PC-9 (cell line): ENCODE measurements at regions not wholly inside any gene's neighbourhood (a gene's known extent, or its start where the extent isn't known, plus 50 kb on each side); places are given as distances from the start of the nearest gene placed in this dataset.

Experiments used
- BruUV-seq: library from RNA; stranded (reverse); fragments of 400-500 nt; replicated peaks from 2 replicates; lab custom pipeline; 2021; lab: Mats Ljungman, UMichigan
- CTCF ChIA-PET: fragments of 300-600 bp; sonication (Branson Sonifier 250); formaldehyde crosslinking; loops from one replicate; lab custom pipeline; 2022; ENCODE audit warnings: antibody characterized with exemption; lab: Charles Lee
- POLR2A ChIA-PET: fragments of 300-600 bp; sonication (Branson Sonifier 250); formaldehyde crosslinking; loops from one replicate; lab custom pipeline; 2022; ENCODE audit warnings: antibody characterized with exemption; ENCODE audit not compliant: unreplicated experiment; lab: Charles Lee
- DNase-seq, 2 experiments: peaks; one replicate each; pipeline versions ENCODE4 v3.0.0 to v3.0.0-alpha.2; 2015 to 2022; ENCODE audit warnings: mixed read lengths in 1 of 2
- H2AFZ ChIP-seq: fragments of 200-600 bp; sonication (generic); 2 replicates; pipeline ENCODE4 v1.8.1; 2017; ENCODE audit warnings: antibody characterized with exemption
- H3F3A ChIP-seq: fragments of 200-600 bp; sonication (generic); 2 replicates; pipeline ENCODE4 v1.8.1; 2017; ENCODE audit warnings: antibody characterized with exemption, mild to moderate bottlenecking, low read depth; ENCODE audit not compliant: insufficient read depth
- H3K27ac ChIP-seq: fragments of 200-600 bp; sonication (generic); 2 replicates; pipeline ENCODE4 v1.6.1; 2016; ENCODE audit warnings: mixed run types
- H3K27me3 ChIP-seq: fragments of 200-600 bp; sonication (generic); 2 replicates; pipeline ENCODE4 v1.6.1; 2016; ENCODE audit warnings: low read depth, mixed run types; ENCODE audit not compliant: insufficient read depth
- H3K36me3 ChIP-seq: fragments of 200-600 bp; sonication (generic); 2 replicates; pipeline ENCODE4 v1.6.1; 2016; ENCODE audit warnings: low read depth, mixed run types
- H3K4me1 ChIP-seq: fragments of 200-600 bp; sonication (generic); replicated peaks from 2 replicates; pipeline ENCODE4 v1.6.1; 2016; ENCODE audit warnings: mixed run types; ENCODE audit not compliant: insufficient read depth
- H3K4me2 ChIP-seq: fragments of 200-600 bp; sonication (generic); 2 replicates; pipeline ENCODE4 v1.6.1; 2017; ENCODE audit warnings: mixed run types
- H3K4me3 ChIP-seq: fragments of 200-600 bp; sonication (generic); 2 replicates; pipeline ENCODE4 v1.6.1; 2016; ENCODE audit warnings: mixed run types
- H3K79me2 ChIP-seq: fragments of 200-600 bp; sonication (generic); 2 replicates; pipeline ENCODE4 v1.6.1; 2017; ENCODE audit warnings: low read depth, mixed run types
- H3K9me2 ChIP-seq: fragments of 200-600 bp; sonication (generic); 2 replicates; pipeline ENCODE4 v1.8.1; 2017; ENCODE audit warnings: mild to moderate bottlenecking; ENCODE audit not compliant: insufficient read depth
- H3K9me3 ChIP-seq: fragments of 200-600 bp; sonication (generic); 2 replicates; pipeline ENCODE4 v1.8.1; 2016; ENCODE audit warnings: low read depth; ENCODE audit not compliant: insufficient read depth
- H4K20me1 ChIP-seq: fragments of 200-600 bp; sonication (generic); 2 replicates; pipeline ENCODE4 v1.8.1; 2017; ENCODE audit not compliant: insufficient read depth
- CTCF ChIP-seq: fragments of 200-600 bp; sonication (generic); conservative IDR thresholded peaks from 2 replicates; pipeline ENCODE4 v1.6.1; 2017; ENCODE audit warnings: mixed run types, antibody characterized with exemption, mild to moderate bottlenecking, moderate library complexity
- EZH2 ChIP-seq: fragments of 200-600 bp; sonication (generic); IDR thresholded peaks from 2 replicates; pipeline ENCODE4 v1.8.0; 2017; ENCODE audit warnings: antibody characterized with exemption, low read depth
- intact Hi-C: fragments of 100-400 bp; cut with micrococcal nuclease; formaldehyde crosslinking; loops from one replicate; pipeline ENCODE4 v1.10.0; 2022; ENCODE audit not compliant: unreplicated experiment

DNA sequence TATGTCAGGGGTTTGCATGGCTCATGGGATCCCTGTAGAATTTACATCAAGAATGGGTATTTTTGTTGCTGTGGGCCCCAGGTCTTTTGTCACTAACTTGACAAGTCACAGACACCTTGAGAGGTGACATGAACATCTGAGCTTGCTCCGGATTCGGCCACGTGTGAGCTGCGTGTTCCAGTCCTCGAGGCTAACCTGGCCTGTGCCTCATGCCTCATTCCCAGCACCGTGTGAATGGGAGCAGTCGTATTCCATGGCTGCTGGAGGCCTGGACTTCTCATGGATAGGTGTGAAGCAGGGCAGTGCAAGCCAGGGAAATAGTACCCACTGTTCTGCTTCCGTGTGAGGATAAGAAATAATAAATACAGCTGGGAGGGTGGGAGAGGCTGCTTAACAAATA lies 423.5 kb downstream of the OCA2 start:
- Histone ChIP-seq H3K9me3 (no peaks in the 10 kb centered on the region), H4K20me1 (no peaks in the 10 kb centered on the region), H3K79me2 (no peaks in the 10 kb centered on the region), H2AFZ (no peak overlapping the region), H3K27ac (no peak overlapping the region), H3K36me3 (no peaks in the 10 kb centered on the region), H3K9me2 (no peaks in the 10 kb centered on the region), H3K27me3 (peaks cover 34% of the 10 kb centered on the region), H3F3A (no peaks in the 10 kb centered on the region), H3K4me1 (no peaks in the 10 kb centered on the region), H3K4me2 (no peak overlapping the region), H3K4me3 (no peak overlapping the region)
- intact Hi-C loops: no loop called here
- no peak for DNase-seq
- BruUV-seq: no TSS peak
- no peak for TF ChIP-seq EZH2
- TF ChIP-seq CTCF: no peak
- POLR2A ChIA-PET: no interaction called here
- CTCF ChIA-PET: no interaction called here

GRCh38 chr15:27674826-27675225 lies 424.3 kb downstream of the OCA2 start:
- intact Hi-C loops: no loop called here
- Histone ChIP-seq H3K4me1 (no peaks in the 10 kb centered on the region), H3K9me3 (no peaks in the 10 kb centered on the region), H3F3A (no peaks in the 10 kb centered on the region), H3K9me2 (no peaks in the 10 kb centered on the region), H3K79me2 (no peaks in the 10 kb centered on the region), H3K4me2 (no peak overlapping the region), H4K20me1 (no peaks in the 10 kb centered on the region), H3K4me3 (no peak overlapping the region), H3K36me3 (no peaks in the 10 kb centered on the region), H3K27me3 (peaks cover 34% of the 10 kb centered on the region), H3K27ac (no peak overlapping the region), H2AFZ (no peak overlapping the region)
- TF ChIP-seq CTCF (no peak), EZH2 (no peak)
- DNase-seq: no peak
- CTCF ChIA-PET: no interaction called here
- BruUV-seq: no TSS peak
- POLR2A ChIA-PET: no interaction called here

GRCh38 chr15:27673766-27674445 lies 425.2 kb downstream of the OCA2 start:
- Histone ChIP-seq H3K4me3 (no peak overlapping the region), H3K4me1 (no peaks in the 10 kb centered on the region), H3K27ac (no peak overlapping the region), H3K79me2 (no peaks in the 10 kb centered on the region), H3K4me2 (no peak overlapping the region), H3K9me3 (no peaks in the 10 kb centered on the region), H4K20me1 (no peaks in the 10 kb centered on the region), H3K9me2 (no peaks in the 10 kb centered on the region), H3F3A (no peaks in the 10 kb centered on the region), H3K27me3 (peaks cover 37% of the 10 kb centered on the region), H3K36me3 (no peaks in the 10 kb centered on the region), H2AFZ (no peak overlapping the region)
- TF ChIP-seq CTCF: no peak
- TF ChIP-seq EZH2: no peak
- ChIA-PET POLR2A (no interaction called here), CTCF (no interaction called here)
- no peak for DNase-seq
- intact Hi-C loops: no loop called here
- no TSS peak for BruUV-seq
